Liver (tissue), 8 donors: ENCODE measurements at regions not wholly inside any gene's neighbourhood (a gene's known extent, or its start where the extent isn't known, plus 50 kb on each side); places are given as distances from the start of the nearest gene placed in this dataset.

ENCODE experiments used
- DNase-seq: peaks from one replicate; pipeline ENCODE4 v3.0.0-alpha.2; 2017; ENCODE audit warnings: low spot score
- H3K27ac ChIP-seq, 2 donors: one replicate each; pipeline ENCODE4 v1.7.0; 2013; ENCODE audit warnings: inconsistent platforms in 2 of 2, low read length in 2 of 2, control low read depth in 1 of 2, low read depth in 1 of 2, mild to moderate bottlenecking in 1 of 2
- H3K27me3 ChIP-seq, 4 donors: one replicate each; pipeline versions ENCODE4 v1.6.1 to v1.7.0; 2013; ENCODE audit warnings: low read length in 3 of 4, inconsistent platforms in 1 of 4, mild to moderate bottlenecking in 1 of 4, moderate library complexity in 1 of 4; ENCODE audit not compliant: control insufficient read depth in 4 of 4, insufficient read depth in 4 of 4
- H3K36me3 ChIP-seq, 4 donors: one replicate each; pipeline versions ENCODE4 v1.6.1 to v1.7.0; 2013; ENCODE audit warnings: low read length in 3 of 4, mild to moderate bottlenecking in 3 of 4, low read depth in 1 of 4, moderate library complexity in 1 of 4; ENCODE audit not compliant: control insufficient read depth in 4 of 4, insufficient read depth in 3 of 4
- H3K4me1 ChIP-seq, 4 donors: one replicate each; pipeline versions ENCODE4 v1.6.1 to v1.7.0; 2013; ENCODE audit warnings: low read length in 3 of 4, mild to moderate bottlenecking in 3 of 4, moderate library complexity in 1 of 4; ENCODE audit not compliant: control insufficient read depth in 4 of 4, insufficient read depth in 4 of 4
- H3K4me3 ChIP-seq, 3 donors: one replicate each; pipeline versions ENCODE4 v1.6.1 to v1.7.0; 2013; ENCODE audit warnings: low read length in 3 of 3, control low read depth in 1 of 3, low read depth in 1 of 3, mild to moderate bottlenecking in 1 of 3
- H3K9ac ChIP-seq, 2 donors: one replicate each; pipeline ENCODE4 v1.7.0; 2013; ENCODE audit warnings: low read length in 2 of 2, mild to moderate bottlenecking in 2 of 2, moderate library complexity in 2 of 2, control low read depth in 1 of 2, low read depth in 1 of 2
- H3K9me3 ChIP-seq, 4 donors: one replicate each; pipeline versions ENCODE4 v1.6.1 to v1.7.0; 2013; ENCODE audit warnings: low read length in 3 of 4; ENCODE audit not compliant: control insufficient read depth in 4 of 4
- EGR1 ChIP-seq, 2 donors: IDR thresholded peaks; 2 replicates each; pipeline ENCODE4 v1.6.1; 2016 to 2018; ENCODE audit warnings: antibody characterized with exemption in 2 of 2, low read depth in 2 of 2
- FOXA1 ChIP-seq: IDR thresholded peaks from 2 replicates; pipeline ENCODE4 v1.6.1; 2016; ENCODE audit warnings: antibody characterized with exemption
- FOXA2 ChIP-seq: IDR thresholded peaks from 2 replicates; pipeline ENCODE4 v1.6.1; 2016; ENCODE audit warnings: antibody characterized with exemption
- GABPA ChIP-seq, 2 donors: IDR thresholded peaks in 1 of 2; conservative IDR thresholded peaks in 1 of 2; 2 replicates each; pipeline ENCODE4 v1.6.1; 2016; ENCODE audit warnings: antibody characterized with exemption in 2 of 2, mild to moderate bottlenecking in 1 of 2, moderate library complexity in 1 of 2
- HNF4A ChIP-seq, 2 donors: conservative IDR thresholded peaks; 2 replicates each; pipeline ENCODE4 v1.6.1; 2016; ENCODE audit warnings: antibody characterized with exemption in 2 of 2, mild to moderate bottlenecking in 2 of 2
- HNF4G ChIP-seq: IDR thresholded peaks from 2 replicates; pipeline ENCODE4 v1.6.1; 2016; ENCODE audit warnings: antibody characterized with exemption
- JUND ChIP-seq, 2 donors: IDR thresholded peaks; 2 replicates each; pipeline ENCODE4 v1.6.1; 2016; ENCODE audit warnings: antibody characterized with exemption in 2 of 2
- NR2F2 ChIP-seq: IDR thresholded peaks from 2 replicates; pipeline ENCODE4 v1.6.1; 2016; ENCODE audit warnings: antibody characterized with exemption
- RAD21 ChIP-seq, 2 donors: IDR thresholded peaks; 2 replicates each; pipeline ENCODE4 v1.6.1; 2016; ENCODE audit warnings: antibody characterized with exemption in 2 of 2, mild to moderate bottlenecking in 2 of 2
- RXRA ChIP-seq, 2 donors: IDR thresholded peaks; 2 replicates each; pipeline ENCODE4 v1.6.1; 2017 to 2018; ENCODE audit warnings: antibody characterized with exemption in 2 of 2, mild to moderate bottlenecking in 1 of 2
- TAF1 ChIP-seq: conservative IDR thresholded peaks from 2 replicates; pipeline ENCODE4 v1.6.1; 2016; ENCODE audit warnings: antibody characterized with exemption, mild to moderate bottlenecking
- WGBS: extraction: QIAGEN DNeasy Blood & Tissue Kit; methylation state at CpG from one replicate; pipeline ENCODE4 v1.1.7; 2013; 5-methylcytosine and 5-hydroxymethylcytosine counted together
- TF ChIP-seq, protein P1 (sequence below): IDR thresholded peaks from 2 replicates; pipeline ENCODE4 v1.6.1; 2016; ENCODE audit warnings: antibody characterized with exemption
- TF ChIP-seq, protein P2 (sequence below): fragments of 150-350 bp; IDR thresholded peaks from 2 replicates; pipeline ENCODE4 v1.5.1; 2017; ENCODE audit warnings: improper control_type of control experiment, low read depth, low read length; ENCODE audit not compliant: missing input control
- TF ChIP-seq, protein P3 (sequence below): IDR thresholded peaks from 2 replicates; pipeline ENCODE4 v1.6.1; 2016; ENCODE audit warnings: antibody characterized with exemption
- TF ChIP-seq, protein P4 (sequence below): IDR thresholded peaks from 2 replicates; pipeline ENCODE4 v1.6.1; 2016; ENCODE audit warnings: antibody characterized with exemption, mild to moderate bottlenecking
- donor health status: healthy.
- donor health status: healthy.
- donor health status: healthy.
- donor health status: healthy.
- donor health status: healthy.

DNA sequence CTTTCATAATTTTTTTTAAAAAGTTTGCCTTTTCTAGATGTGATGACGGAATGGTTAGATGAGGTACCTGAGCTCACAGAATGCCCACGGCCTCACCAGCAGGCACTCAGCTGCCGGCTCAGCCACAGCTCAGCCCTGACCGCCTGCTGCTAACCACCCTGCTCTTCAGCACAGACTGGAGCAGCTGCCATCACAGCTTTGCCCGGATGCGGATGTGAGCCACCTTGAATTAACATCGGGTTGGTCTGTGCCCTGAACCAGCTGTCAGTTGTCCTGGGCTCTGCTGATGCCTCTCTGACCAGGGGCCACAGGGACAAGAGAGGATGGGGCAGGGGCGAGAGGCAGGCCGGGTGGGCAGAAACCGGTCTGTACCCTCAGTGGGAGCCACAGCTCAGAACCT lies 93.3 kb downstream of the HMX1 start (continued):
- TF ChIP-seq JUND (IDR thresholded peaks at IDR 0.05), result no peak

DNA sequence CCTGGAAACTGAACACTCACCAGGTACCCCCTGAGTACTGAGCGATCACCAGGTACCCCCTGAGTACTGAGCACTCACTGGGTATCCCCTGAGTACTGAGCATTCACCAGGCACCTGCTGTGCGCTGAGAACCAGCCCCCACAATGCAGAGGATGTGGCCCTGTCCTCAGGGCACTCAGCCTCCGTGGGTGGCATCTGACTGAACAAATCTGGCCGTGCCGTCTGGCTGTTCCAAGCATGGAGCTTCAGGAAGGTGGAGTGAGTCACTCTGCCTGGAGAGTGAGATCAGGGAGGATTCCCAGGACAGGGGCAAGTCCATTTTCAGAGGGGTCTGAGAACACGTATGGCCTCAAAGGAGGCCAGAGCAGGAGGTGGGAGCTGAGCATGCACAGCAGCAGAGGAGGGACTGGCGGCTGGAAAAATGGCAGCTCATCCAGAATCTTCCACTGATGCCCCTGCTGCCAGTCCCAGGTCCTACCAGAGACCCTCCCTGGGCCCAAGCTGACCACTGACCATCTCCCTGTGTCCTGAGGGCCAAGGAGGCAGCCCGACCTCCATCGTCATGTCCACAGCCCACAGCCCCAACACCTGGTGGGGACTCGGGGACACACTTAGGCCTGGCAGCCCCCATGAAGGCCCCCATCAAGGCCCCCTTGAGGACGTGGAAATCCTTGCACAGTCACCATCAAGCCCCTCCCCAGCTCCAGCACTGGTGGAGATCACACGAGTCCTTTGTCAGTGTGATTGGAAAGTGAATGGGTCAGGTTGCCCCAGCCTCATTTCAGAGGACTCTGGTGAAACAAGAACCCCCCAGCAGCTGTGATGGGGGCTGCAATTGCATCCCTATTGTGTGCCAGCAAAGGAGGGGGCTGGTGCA lies 94.1 kb downstream of the HMX1 start:
- no peak overlapping the region for H3K27ac ChIP-seq
- no peaks in the 10 kb centered on the region for H3K4me1 ChIP-seq
- H3K4me3 ChIP-seq, result no peak overlapping the region
- no peak for DNase-seq
- 72% methylated on average over 12 of the region's 12 CpGs for WGBS
- no peak for TF ChIP-seq TAF1
- TF ChIP-seq, protein P1, sequence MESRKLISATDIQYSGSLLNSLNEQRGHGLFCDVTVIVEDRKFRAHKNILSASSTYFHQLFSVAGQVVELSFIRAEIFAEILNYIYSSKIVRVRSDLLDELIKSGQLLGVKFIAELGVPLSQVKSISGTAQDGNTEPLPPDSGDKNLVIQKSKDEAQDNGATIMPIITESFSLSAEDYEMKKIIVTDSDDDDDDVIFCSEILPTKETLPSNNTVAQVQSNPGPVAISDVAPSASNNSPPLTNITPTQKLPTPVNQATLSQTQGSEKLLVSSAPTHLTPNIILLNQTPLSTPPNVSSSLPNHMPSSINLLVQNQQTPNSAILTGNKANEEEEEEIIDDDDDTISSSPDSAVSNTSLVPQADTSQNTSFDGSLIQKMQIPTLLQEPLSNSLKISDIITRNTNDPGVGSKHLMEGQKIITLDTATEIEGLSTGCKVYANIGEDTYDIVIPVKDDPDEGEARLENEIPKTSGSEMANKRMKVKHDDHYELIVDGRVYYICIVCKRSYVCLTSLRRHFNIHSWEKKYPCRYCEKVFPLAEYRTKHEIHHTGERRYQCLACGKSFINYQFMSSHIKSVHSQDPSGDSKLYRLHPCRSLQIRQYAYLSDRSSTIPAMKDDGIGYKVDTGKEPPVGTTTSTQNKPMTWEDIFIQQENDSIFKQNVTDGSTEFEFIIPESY, result no peak
- no peak for TF ChIP-seq HNF4A (conservative IDR thresholded peaks at IDR 0.05)
- TF ChIP-seq, protein P2, sequence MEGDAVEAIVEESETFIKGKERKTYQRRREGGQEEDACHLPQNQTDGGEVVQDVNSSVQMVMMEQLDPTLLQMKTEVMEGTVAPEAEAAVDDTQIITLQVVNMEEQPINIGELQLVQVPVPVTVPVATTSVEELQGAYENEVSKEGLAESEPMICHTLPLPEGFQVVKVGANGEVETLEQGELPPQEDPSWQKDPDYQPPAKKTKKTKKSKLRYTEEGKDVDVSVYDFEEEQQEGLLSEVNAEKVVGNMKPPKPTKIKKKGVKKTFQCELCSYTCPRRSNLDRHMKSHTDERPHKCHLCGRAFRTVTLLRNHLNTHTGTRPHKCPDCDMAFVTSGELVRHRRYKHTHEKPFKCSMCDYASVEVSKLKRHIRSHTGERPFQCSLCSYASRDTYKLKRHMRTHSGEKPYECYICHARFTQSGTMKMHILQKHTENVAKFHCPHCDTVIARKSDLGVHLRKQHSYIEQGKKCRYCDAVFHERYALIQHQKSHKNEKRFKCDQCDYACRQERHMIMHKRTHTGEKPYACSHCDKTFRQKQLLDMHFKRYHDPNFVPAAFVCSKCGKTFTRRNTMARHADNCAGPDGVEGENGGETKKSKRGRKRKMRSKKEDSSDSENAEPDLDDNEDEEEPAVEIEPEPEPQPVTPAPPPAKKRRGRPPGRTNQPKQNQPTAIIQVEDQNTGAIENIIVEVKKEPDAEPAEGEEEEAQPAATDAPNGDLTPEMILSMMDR, result no peak
- TF ChIP-seq NR2F2, result no peak
- TF ChIP-seq GABPA (IDR thresholded peaks at IDR 0.05 in 1 of 2, conservative IDR thresholded peaks at IDR 0.05 in 1 of 2), result no peak
- TF ChIP-seq HNF4G, result no peak
- TF ChIP-seq, protein P3, sequence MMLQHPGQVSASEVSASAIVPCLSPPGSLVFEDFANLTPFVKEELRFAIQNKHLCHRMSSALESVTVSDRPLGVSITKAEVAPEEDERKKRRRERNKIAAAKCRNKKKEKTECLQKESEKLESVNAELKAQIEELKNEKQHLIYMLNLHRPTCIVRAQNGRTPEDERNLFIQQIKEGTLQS, result no peak
- no peak for TF ChIP-seq EGR1 (IDR thresholded peaks at IDR 0.05; ENCODE audit: low read depth in 2 of 2)
- no peak for TF ChIP-seq RXRA (IDR thresholded peaks at IDR 0.05)
- TF ChIP-seq, protein P4, sequence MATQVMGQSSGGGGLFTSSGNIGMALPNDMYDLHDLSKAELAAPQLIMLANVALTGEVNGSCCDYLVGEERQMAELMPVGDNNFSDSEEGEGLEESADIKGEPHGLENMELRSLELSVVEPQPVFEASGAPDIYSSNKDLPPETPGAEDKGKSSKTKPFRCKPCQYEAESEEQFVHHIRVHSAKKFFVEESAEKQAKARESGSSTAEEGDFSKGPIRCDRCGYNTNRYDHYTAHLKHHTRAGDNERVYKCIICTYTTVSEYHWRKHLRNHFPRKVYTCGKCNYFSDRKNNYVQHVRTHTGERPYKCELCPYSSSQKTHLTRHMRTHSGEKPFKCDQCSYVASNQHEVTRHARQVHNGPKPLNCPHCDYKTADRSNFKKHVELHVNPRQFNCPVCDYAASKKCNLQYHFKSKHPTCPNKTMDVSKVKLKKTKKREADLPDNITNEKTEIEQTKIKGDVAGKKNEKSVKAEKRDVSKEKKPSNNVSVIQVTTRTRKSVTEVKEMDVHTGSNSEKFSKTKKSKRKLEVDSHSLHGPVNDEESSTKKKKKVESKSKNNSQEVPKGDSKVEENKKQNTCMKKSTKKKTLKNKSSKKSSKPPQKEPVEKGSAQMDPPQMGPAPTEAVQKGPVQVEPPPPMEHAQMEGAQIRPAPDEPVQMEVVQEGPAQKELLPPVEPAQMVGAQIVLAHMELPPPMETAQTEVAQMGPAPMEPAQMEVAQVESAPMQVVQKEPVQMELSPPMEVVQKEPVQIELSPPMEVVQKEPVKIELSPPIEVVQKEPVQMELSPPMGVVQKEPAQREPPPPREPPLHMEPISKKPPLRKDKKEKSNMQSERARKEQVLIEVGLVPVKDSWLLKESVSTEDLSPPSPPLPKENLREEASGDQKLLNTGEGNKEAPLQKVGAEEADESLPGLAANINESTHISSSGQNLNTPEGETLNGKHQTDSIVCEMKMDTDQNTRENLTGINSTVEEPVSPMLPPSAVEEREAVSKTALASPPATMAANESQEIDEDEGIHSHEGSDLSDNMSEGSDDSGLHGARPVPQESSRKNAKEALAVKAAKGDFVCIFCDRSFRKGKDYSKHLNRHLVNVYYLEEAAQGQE, result no peak
- no peak for TF ChIP-seq RAD21 (IDR thresholded peaks at IDR 0.05)
- no peak for TF ChIP-seq FOXA2
- no peak for TF ChIP-seq FOXA1
- H3K27me3 ChIP-seq, result no peaks in the 10 kb centered on the region
- no peaks in the 10 kb centered on the region for H3K36me3 ChIP-seq
- H3K9me3 ChIP-seq, result no peaks in the 10 kb centered on the region
- H3K9ac ChIP-seq, result no peak overlapping the region
